Islet precursor cell (in vitro differentiated cells): ENCODE measurements at regions not wholly inside any gene's neighbourhood (a gene's known extent, or its start where the extent isn't known, plus 50 kb on each side); places are given as distances from the start of the nearest gene placed in this dataset.

Experiments used
- DNase-seq: peaks from one replicate; pipeline ENCODE4 v3.0.0-alpha.2; 2018

GRCh38 chr5:41670854-41671479, 160.6 kb upstream of the PLCXD3 start:
- DNase-seq: no peak

GRCh38 chr5:41670216-41670615, 159.8 kb upstream of the PLCXD3 start:
- DNase-seq: no peak

- DNase-seq: no peak
These were observed 150.9 kb upstream of the PLCXD3 start for GRCh38 chr5:41661254-41661653.

GRCh38 chr5:41656597-41656996, 146.2 kb upstream of the PLCXD3 start:
- DNase-seq: peak; percentile 61

- no peak for DNase-seq
These were observed 139.7 kb upstream of the PLCXD3 start for GRCh38 chr5:41650131-41650530.

GRCh38 chr5:41649659-41650058, 139.3 kb upstream of the PLCXD3 start:
- no peak for DNase-seq

- no peak for DNase-seq
These were observed 138.6 kb upstream of the PLCXD3 start for GRCh38 chr5:41648996-41649395.

- DNase-seq: no peak
These were observed 131.2 kb upstream of the PLCXD3 start for GRCh38 chr5:41641621-41642020.

GRCh38 chr5:41638685-41639084, 128.3 kb upstream of the PLCXD3 start:
- DNase-seq: no peak

- no peak for DNase-seq
These were observed 127.5 kb upstream of the PLCXD3 start for GRCh38 chr5:41637869-41638268.

GRCh38 chr5:41637424-41637823, 127.0 kb upstream of the PLCXD3 start:
- DNase-seq: peak; percentile 87

- peak; percentile 72 for DNase-seq
These were observed 126.2 kb upstream of the PLCXD3 start for GRCh38 chr5:41636605-41637004.

- peak; percentile 62 for DNase-seq
These were observed 119.5 kb upstream of the PLCXD3 start for GRCh38 chr5:41629897-41630296.

GRCh38 chr5:41625571-41625970, 115.2 kb upstream of the PLCXD3 start:
- peak; percentile 91 for DNase-seq

- no peak for DNase-seq
These were observed 111.0 kb upstream of the PLCXD3 start for GRCh38 chr5:41621420-41621819.

GRCh38 chr5:41617843-41618515, 107.6 kb upstream of the PLCXD3 start:
- no peak for DNase-seq

GRCh38 chr5:41610386-41610785, 100.0 kb upstream of the PLCXD3 start:
- DNase-seq: no peak

- no peak for DNase-seq
These were observed 90.3 kb upstream of the PLCXD3 start for GRCh38 chr5:41600731-41601130.

GRCh38 chr5:41598011-41598410, 87.6 kb upstream of the PLCXD3 start:
- DNase-seq: peak; percentile 90

GRCh38 chr5:41587668-41588067, 77.3 kb upstream of the PLCXD3 start:
- DNase-seq: no peak

GRCh38 chr5:41575110-41575779, 64.8 kb upstream of the PLCXD3 start:
- DNase-seq: no peak

GRCh38 chr5:41574391-41574790, 64.0 kb upstream of the PLCXD3 start:
- DNase-seq: no peak
